MM.1S (cell line): ENCODE measurements at regions not wholly inside any gene's neighbourhood (a gene's known extent, or its start where the extent isn't known, plus 50 kb on each side); places are given as distances from the start of the nearest gene placed in this dataset.
A peak's percentile ranks its signal among the peaks of the same experiment; 100 is the strongest.
"Not testable (repeated sequence)": the region's sequence is repeated elsewhere in the genome, so short reads cannot be mapped to it uniquely, and the experiment has no call there.

Source experiments
- DNase-seq: peaks from one replicate; pipeline ENCODE4 v3.0.0-alpha.2; 2015
- H2AFZ ChIP-seq: fragments of 300-600 bp; sonication (generic); 2 replicates; pipeline ENCODE4 v1.6.0; 2016; ENCODE audit warnings: antibody characterized with exemption, low read length
- H3F3A ChIP-seq: fragments of 300-600 bp; sonication (generic); 2 replicates; pipeline ENCODE4 v1.6.1; 2016; ENCODE audit warnings: mild to moderate bottlenecking, antibody characterized with exemption, low read length, moderate library complexity, mixed read lengths; ENCODE audit not compliant: insufficient read depth
- H3K27ac ChIP-seq: fragments of 300-600 bp; sonication (generic); 2 replicates; pipeline ENCODE4 v1.5.1; 2016; ENCODE audit warnings: mild to moderate bottlenecking, low read length
- H3K27me3 ChIP-seq: fragments of 300-600 bp; sonication (generic); replicated peaks from 2 replicates; pipeline ENCODE4 v1.6.0; 2016; ENCODE audit warnings: low read length; ENCODE audit not compliant: insufficient read depth
- H3K36me3 ChIP-seq: fragments of 300-600 bp; sonication (generic); replicated peaks from 2 replicates; pipeline ENCODE4 v1.6.1; 2016; ENCODE audit warnings: mild to moderate bottlenecking, low read length, mixed read lengths; ENCODE audit not compliant: insufficient read depth
- H3K4me1 ChIP-seq: fragments of 300-600 bp; sonication (generic); 2 replicates; pipeline ENCODE4 v1.6.1; 2016; ENCODE audit warnings: low read length, mixed read lengths
- H3K4me2 ChIP-seq: fragments of 300-600 bp; sonication (generic); 2 replicates; pipeline ENCODE4 v1.6.0; 2016; ENCODE audit warnings: low read depth, low read length
- H3K4me3 ChIP-seq: fragments of 300-600 bp; sonication (generic); 2 replicates; pipeline ENCODE4 v1.5.1; 2016; ENCODE audit warnings: low read length, mixed read lengths
- H3K79me2 ChIP-seq: fragments of 300-600 bp; sonication (generic); 2 replicates; pipeline ENCODE4 v1.6.1; 2016; ENCODE audit warnings: mixed run types, low read length, mixed read lengths
- H3K9ac ChIP-seq: fragments of 300-600 bp; sonication (generic); 2 replicates; pipeline ENCODE4 v1.6.1; 2016; ENCODE audit warnings: low read length, mixed read lengths
- H3K9me2 ChIP-seq: fragments of 300-600 bp; sonication (generic); replicated peaks from 2 replicates; pipeline ENCODE4 v1.6.1; 2016; ENCODE audit warnings: mild to moderate bottlenecking, low read length, mixed read lengths; ENCODE audit not compliant: insufficient read depth
- H3K9me3 ChIP-seq: fragments of 300-600 bp; sonication (generic); replicated peaks from 2 replicates; pipeline ENCODE4 v1.6.1; 2016; ENCODE audit warnings: mild to moderate bottlenecking, low read length, mixed read lengths; ENCODE audit not compliant: insufficient read depth
- H4K20me1 ChIP-seq: fragments of 300-600 bp; sonication (generic); 2 replicates; pipeline ENCODE4 v1.6.1; 2016; ENCODE audit warnings: mild to moderate bottlenecking, low read length, moderate library complexity, mixed read lengths; ENCODE audit not compliant: insufficient read depth
- EZH2 ChIP-seq: fragments of 300-600 bp; sonication (generic); optimal IDR thresholded peaks from 2 replicates; pipeline ENCODE3; 2017; ENCODE audit warnings: low read depth, mild to moderate bottlenecking, antibody characterized with exemption, low read length, mixed read lengths
- EZH2phosphoT487 ChIP-seq: fragments of 300-600 bp; sonication (generic); IDR thresholded peaks from 2 replicates; pipeline ENCODE4 v1.6.1; 2018; ENCODE audit warnings: antibody characterized with exemption, low read length
- TF ChIP-seq, protein P1 (sequence below): fragments of 300-600 bp; sonication (generic); IDR thresholded peaks from 2 replicates; pipeline ENCODE4 v1.5.1; 2016; ENCODE audit warnings: antibody characterized with exemption, low read length, mixed read lengths

- no peaks in the 10 kb centered on the region for H3K79me2 ChIP-seq
- DNase-seq: no peak
- H3K36me3 ChIP-seq: no peaks in the 10 kb centered on the region
- no peak overlapping the region for H3K27ac ChIP-seq
- H3K27me3 ChIP-seq: no peaks in the 10 kb centered on the region
- H4K20me1 ChIP-seq: no peaks in the 10 kb centered on the region
- H3K9ac ChIP-seq: no peak overlapping the region
- no peaks in the 10 kb centered on the region for H3F3A ChIP-seq
- H3K4me2 ChIP-seq: no peak overlapping the region
- H3K9me3 ChIP-seq: no peaks in the 10 kb centered on the region
- H3K9me2 ChIP-seq: no peaks in the 10 kb centered on the region
- H3K4me3 ChIP-seq: no peak overlapping the region
- no peak for TF ChIP-seq EZH2
- no peak for TF ChIP-seq EZH2phosphoT487
- TF ChIP-seq, protein P1, sequence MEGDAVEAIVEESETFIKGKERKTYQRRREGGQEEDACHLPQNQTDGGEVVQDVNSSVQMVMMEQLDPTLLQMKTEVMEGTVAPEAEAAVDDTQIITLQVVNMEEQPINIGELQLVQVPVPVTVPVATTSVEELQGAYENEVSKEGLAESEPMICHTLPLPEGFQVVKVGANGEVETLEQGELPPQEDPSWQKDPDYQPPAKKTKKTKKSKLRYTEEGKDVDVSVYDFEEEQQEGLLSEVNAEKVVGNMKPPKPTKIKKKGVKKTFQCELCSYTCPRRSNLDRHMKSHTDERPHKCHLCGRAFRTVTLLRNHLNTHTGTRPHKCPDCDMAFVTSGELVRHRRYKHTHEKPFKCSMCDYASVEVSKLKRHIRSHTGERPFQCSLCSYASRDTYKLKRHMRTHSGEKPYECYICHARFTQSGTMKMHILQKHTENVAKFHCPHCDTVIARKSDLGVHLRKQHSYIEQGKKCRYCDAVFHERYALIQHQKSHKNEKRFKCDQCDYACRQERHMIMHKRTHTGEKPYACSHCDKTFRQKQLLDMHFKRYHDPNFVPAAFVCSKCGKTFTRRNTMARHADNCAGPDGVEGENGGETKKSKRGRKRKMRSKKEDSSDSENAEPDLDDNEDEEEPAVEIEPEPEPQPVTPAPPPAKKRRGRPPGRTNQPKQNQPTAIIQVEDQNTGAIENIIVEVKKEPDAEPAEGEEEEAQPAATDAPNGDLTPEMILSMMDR: no peak
- no peaks in the 10 kb centered on the region for H3K4me1 ChIP-seq
- H2AFZ ChIP-seq: no peak overlapping the region
Measured at GRCh38 chr11:106553304-106553703, 465.0 kb downstream of the GUCY1A2 start.

GRCh38 chr11:106555566-106556250 is 462.6 kb downstream of the GUCY1A2 start:
- not testable (repeated sequence) for H3F3A ChIP-seq, H3K79me2 ChIP-seq, H3K9me2 ChIP-seq, H4K20me1 ChIP-seq, H2AFZ ChIP-seq, H3K4me2 ChIP-seq, H3K9me3 ChIP-seq, DNase-seq, H3K27me3 ChIP-seq, H3K36me3 ChIP-seq, H3K4me1 ChIP-seq, H3K4me3 ChIP-seq, H3K27ac ChIP-seq, H3K9ac ChIP-seq

DNA sequence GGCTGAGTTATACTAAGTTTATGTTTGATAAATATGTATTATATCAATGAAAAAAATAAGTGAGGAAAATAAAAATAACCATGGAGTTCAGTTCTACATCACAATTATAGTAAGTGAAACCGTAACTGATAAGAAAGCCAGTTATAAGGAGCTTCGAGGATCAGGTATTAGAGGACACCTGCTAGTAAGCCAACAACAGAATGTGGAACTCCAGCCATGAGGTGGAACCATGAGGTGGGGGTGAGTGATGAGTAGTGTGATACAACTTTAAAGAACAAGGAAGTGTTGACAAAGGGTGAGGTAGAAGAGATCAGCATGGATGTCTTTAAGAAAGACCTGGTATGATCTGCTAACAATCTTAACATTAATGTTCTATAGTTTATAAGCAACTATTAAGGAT is 452.9 kb downstream of the GUCY1A2 start:
- Histone ChIP-seq H3K27ac (peak overlapping the region; percentile 48; the same call in 1 of the 2 replicates), H3K27me3 (no peaks in the 10 kb centered on the region), H3K36me3 (no peaks in the 10 kb centered on the region), H3K4me1 (peaks cover 19% of the 10 kb centered on the region), H3K9me2 (no peaks in the 10 kb centered on the region), H3K4me2 (peak overlapping the region; percentile 36; the same call in 1 of the 2 replicates), H3F3A (no peaks in the 10 kb centered on the region; the same call in 1 of the 2 replicates), H3K9ac (no peak overlapping the region), H3K4me3 (no peak overlapping the region), H3K79me2 (no peaks in the 10 kb centered on the region), H4K20me1 (no peaks in the 10 kb centered on the region), H2AFZ (peak overlapping the region; percentile 28; the same call in 1 of the 2 replicates), H3K9me3 (no peaks in the 10 kb centered on the region)
- TF ChIP-seq, protein P1: no peak
- TF ChIP-seq EZH2: no peak
- no peak for TF ChIP-seq EZH2phosphoT487
- DNase-seq: peak; percentile 50

GRCh38 chr11:106568632-106569031 is 449.6 kb downstream of the GUCY1A2 start:
- H4K20me1 ChIP-seq: no peaks in the 10 kb centered on the region
- H3K4me3 ChIP-seq: no peak overlapping the region
- DNase-seq: no peak
- no peaks in the 10 kb centered on the region; the same call in 1 of the 2 replicates for H3F3A ChIP-seq
- no peaks in the 10 kb centered on the region for H3K79me2 ChIP-seq
- no peak overlapping the region for H3K27ac ChIP-seq
- no peaks in the 10 kb centered on the region for H3K36me3 ChIP-seq
- no peaks in the 10 kb centered on the region for H3K9me2 ChIP-seq
- no peak overlapping the region for H3K4me2 ChIP-seq
- H3K4me1 ChIP-seq: peaks cover 19% of the 10 kb centered on the region
- H3K9me3 ChIP-seq: no peaks in the 10 kb centered on the region
- TF ChIP-seq EZH2phosphoT487 (no peak), EZH2 (no peak)
- TF ChIP-seq, protein P1: no peak
- no peaks in the 10 kb centered on the region for H3K27me3 ChIP-seq
- H2AFZ ChIP-seq: no peak overlapping the region
- H3K9ac ChIP-seq: no peak overlapping the region

GRCh38 chr11:106577384-106577783 is 440.9 kb downstream of the GUCY1A2 start:
- not testable (repeated sequence) for H3K4me3 ChIP-seq, H3K27ac ChIP-seq, H3K36me3 ChIP-seq, H3K4me2 ChIP-seq, H2AFZ ChIP-seq, DNase-seq, H4K20me1 ChIP-seq, H3K79me2 ChIP-seq, H3K27me3 ChIP-seq, H3K9ac ChIP-seq, H3K4me1 ChIP-seq, H3K9me3 ChIP-seq, H3K9me2 ChIP-seq, H3F3A ChIP-seq
